ENCODE measurements at regions not wholly inside any gene's neighbourhood (a gene's known extent, or its start where the extent isn't known, plus 50 kb on each side); places are given as distances from the start of the nearest gene placed in this dataset.

GRCh38 chr18:46268671-46269070 lies 164.5 kb downstream of the HAUS1 start:
- no peak for DNase-seq

GRCh38 chr18:46269275-46269674 lies 165.1 kb downstream of the HAUS1 start:
- no peak for DNase-seq

- no peak for DNase-seq
Observed at GRCh38 chr18:46271488-46271887, 167.3 kb downstream of the HAUS1 start.

- DNase-seq = no peak
Observed at GRCh38 chr18:46273861-46274260, 169.7 kb downstream of the HAUS1 start.

- no peak for DNase-seq
Observed at GRCh38 chr18:46274266-46274665, 170.1 kb downstream of the HAUS1 start.

- no peak for DNase-seq
Observed at GRCh38 chr18:46275370-46275769, 171.2 kb downstream of the HAUS1 start.

- DNase-seq = no peak
Observed at GRCh38 chr18:46276748-46277147, 172.6 kb downstream of the HAUS1 start.

- DNase-seq = no peak
Observed at GRCh38 chr18:46278481-46279465, 174.6 kb downstream of the HAUS1 start.

GRCh38 chr18:46279673-46280072 lies 175.5 kb downstream of the HAUS1 start:
- DNase-seq = no peak

GRCh38 chr18:46281185-46282176 lies 177.3 kb downstream of the HAUS1 start:
- DNase-seq = peak; percentile 57

GRCh38 chr18:46282177-46282570 lies 178.0 kb downstream of the HAUS1 start:
- no peak for DNase-seq

GRCh38 chr18:46282646-46283045 lies 178.5 kb downstream of the HAUS1 start:
- no peak for DNase-seq

- DNase-seq = no peak
Observed at GRCh38 chr18:46283268-46283667, 179.1 kb downstream of the HAUS1 start.

- DNase-seq = no peak
Observed at GRCh38 chr18:46283895-46284295, 179.7 kb downstream of the HAUS1 start.

- no peak for DNase-seq
Observed at GRCh38 chr18:46289463-46289862, 185.3 kb downstream of the HAUS1 start.

- DNase-seq = no peak
Observed at GRCh38 chr18:46289931-46290330, 185.7 kb downstream of the HAUS1 start.

GRCh38 chr18:46290440-46291020 lies 186.3 kb downstream of the HAUS1 start:
- no peak for DNase-seq

- no peak for DNase-seq
Observed at GRCh38 chr18:46291149-46291548, 187.0 kb downstream of the HAUS1 start.

GRCh38 chr18:46293742-46294181 lies 189.6 kb downstream of the HAUS1 start:
- no peak for DNase-seq

GRCh38 chr18:46294318-46294717 lies 190.1 kb downstream of the HAUS1 start:
- no peak for DNase-seq

- DNase-seq = no peak
Observed at GRCh38 chr18:46294751-46295150, 190.6 kb downstream of the HAUS1 start.

- DNase-seq = no peak
Observed at GRCh38 chr18:46295416-46295815, 191.2 kb downstream of the HAUS1 start.

GRCh38 chr18:46296656-46297055 lies 192.5 kb downstream of the HAUS1 start:
- no peak for DNase-seq

Data from CD4-positive, alpha-beta T cell treated with Interleukin-17A for 4 hours (primary cell).